SIG-M5 treated with dmso at 0.1 percent for 504 hours (cell line): ENCODE measurements at regions not wholly inside any gene's neighbourhood (a gene's known extent, or its start where the extent isn't known, plus 50 kb on each side); places are given as distances from the start of the nearest gene placed in this dataset.

Experiments used
- DNase-seq: peaks from one replicate; lab custom pipeline; 2025; ENCODE audit not compliant: unreplicated experiment; lab: John Stamatoyannopoulos, UW

DNA sequence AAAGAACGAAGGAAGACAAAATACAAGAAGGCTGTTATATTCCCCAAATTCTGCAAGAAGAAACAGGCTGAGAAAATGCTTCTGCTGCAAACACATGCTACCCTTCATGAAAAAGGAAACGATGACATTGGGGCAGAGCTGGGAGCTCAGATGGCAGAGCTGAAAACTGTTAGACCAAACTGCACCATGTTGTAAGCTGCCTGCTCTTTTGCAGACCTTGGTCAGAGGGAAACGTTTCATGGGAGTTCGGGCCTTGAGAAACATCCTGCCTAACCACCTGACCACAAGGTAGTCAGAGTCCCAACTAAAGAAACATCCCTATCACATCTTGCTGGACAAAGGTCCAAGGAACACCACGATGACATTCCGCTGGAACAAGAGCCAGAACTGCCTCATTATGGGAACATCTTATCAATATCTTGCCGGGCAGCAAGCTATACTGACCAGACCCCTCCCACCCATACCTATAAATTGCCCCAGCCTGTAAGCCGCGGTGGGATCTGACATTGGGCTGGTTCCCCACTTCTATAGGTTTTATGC, 110.7 kb upstream of the CTSC start:
- no peak for DNase-seq

DNA sequence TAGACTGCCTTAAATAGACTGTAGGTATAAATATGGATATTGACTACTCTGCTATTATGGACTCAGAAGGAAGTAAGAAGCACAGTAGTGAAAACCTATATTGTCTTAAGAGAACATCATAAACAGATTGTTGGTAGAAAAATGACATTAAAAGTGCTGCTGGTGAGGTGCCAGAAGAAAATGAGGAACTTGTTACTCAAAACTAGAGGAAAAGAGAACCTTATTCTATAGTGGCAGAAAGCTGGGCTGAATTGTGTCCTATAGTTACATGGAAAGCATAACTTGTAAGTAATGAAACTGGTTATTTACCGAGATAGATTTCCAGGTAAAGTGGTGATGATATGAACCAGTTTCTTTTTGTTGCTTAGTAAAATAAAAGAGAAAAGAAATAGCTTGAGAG, 109.7 kb upstream of the CTSC start:
- DNase-seq, result no peak

DNA sequence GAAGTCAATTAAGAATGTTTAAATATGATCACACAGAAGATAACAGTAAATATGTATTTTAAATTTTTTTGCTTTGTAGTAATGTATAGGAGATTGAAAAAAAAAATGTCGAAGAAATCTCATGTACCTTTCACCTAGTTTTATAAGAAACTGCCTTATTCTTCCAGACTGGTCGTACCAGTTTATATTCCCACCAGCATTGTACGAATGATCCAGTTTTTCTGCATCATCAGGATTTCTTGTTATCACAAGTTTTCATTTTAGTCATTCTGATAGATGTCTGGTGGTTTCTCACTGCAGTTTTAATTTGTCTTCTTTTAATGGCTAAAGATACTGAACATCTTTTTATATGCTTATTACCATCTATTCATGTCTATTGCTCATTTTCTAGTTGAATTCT, 101.8 kb upstream of the CTSC start:
- DNase-seq, result no peak

DNA sequence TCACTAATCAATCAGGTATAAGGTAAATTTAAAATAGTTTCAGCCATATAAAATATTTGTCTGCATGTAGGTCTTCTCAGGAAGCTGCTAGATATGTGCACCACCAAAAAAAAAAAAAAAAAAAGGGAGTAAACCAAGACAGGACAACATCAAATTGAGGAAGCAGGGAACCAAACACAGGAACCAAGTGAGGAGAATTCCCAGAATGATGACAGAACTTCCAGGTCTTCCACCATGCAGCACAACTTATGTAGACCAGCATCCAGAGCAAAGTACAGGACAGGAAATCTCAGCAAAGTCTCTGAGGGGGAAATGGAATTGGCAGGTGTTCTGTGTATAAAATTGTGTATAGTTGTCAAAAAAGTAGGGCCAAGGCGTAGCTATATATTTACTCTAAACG, 101.2 kb upstream of the CTSC start:
- DNase-seq, result no peak

DNA sequence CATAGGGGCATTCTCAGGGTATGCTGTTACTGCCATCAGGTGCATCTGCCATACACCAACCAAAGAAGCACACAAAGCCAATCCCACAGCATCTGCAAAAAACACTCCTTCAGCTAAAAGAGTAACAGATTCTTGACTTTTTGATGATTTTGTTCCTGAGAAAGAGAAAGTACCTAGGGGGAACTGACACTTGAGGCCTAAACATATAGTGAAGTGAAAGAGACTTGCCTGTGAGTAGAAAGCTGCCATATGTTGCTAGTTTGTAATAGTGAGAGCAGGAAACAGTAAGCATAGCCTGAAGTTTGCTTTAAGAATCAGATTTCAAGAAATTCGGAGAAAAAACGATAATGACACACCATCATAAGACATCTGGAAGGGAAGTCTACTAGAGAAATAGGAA, 97.9 kb upstream of the CTSC start:
- DNase-seq, result no peak

DNA sequence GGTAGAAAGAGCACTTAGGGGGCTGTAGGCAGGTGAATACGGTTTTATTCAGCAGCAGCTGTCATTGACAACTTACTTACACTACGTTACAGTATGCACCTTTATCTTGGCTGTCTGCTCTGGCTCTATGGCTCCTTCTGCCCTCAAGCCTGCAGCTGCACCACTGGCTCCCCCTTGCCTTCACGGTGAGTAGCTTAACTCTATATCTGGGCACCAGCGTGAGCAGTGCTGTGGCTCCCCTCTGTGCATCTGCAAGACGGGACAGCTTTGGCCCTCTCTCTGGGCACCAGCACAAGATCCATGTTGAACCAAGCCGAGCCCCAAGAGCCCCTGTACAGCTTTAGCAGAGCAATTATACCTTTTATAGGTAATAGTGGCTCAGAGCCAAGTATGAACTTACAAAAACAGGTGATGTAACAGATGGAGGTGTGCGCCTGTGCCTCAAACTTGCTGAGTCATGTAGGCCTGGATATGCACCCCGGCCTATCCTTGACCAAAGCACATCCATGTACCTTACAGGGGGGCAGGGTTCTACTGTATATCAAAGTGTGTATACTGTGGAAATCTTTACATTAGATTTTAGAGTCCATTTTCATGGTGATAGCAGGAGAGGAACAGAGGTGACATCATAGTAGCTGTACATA, 96.9 kb upstream of the CTSC start:
- DNase-seq, result no peak

DNA sequence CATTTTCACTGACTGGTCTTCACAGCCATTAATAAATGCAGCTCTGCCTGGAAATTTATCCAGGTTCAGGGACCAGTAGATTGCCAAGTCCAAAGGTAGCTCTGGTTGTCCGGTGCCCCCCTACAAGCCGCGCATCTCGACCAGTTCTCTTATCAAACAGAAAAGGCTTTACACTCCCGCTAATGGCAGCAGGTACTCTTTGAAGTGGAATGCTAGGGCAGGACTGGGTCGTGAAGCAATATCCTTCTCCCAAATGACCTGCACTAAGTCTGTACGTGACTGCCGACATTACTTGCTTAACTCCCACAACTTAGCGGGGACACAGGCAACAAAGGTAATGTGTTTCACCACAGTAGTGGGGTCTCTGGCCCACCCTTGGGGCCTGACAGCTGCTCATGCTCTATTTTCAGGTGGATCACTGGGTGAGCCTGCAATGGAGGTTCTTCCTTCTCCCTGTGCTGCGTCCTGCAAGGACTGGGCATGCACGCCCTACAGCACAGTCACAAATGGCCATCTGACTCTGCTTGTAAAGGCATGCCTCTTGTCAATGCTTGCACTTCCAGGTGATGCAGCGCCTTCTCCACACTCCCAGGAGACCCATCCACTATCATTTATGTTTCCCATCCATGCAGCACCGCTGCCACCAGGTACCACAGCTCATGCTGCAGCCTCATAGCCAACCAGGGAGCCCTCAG, 96.1 kb upstream of the CTSC start:
- no peak for DNase-seq

DNA sequence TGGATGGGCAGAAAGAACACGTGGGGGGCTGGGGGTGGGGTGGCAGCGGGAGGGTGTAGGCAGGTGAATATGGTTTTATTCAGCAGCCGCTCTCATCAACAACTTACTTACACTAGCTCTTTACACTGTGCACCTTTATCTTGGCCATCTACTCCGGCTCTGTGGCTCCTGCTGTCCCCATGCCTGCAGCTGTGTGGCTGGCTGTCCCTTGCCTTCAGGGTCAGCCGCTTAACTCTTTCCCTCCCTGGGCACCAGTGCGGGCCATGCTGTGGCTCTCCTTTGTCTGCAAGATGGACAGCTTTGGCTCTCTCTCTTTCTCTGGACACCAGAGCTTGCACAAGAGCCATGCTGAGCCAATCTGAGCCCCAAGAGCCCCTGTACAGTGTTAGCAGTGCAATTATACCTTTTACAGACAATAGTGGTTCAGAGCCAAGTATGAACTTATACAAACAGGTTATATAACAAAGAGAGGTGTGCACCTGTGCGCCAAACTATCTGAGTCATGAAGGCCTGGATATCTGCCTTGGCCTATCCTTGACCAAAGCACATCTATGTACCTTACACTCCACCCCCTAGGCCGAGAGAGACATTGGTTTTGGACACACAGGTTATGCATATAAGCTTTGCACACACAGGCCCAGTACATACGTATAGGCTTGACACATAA, 94.3 kb upstream of the CTSC start:
- no peak for DNase-seq

DNA sequence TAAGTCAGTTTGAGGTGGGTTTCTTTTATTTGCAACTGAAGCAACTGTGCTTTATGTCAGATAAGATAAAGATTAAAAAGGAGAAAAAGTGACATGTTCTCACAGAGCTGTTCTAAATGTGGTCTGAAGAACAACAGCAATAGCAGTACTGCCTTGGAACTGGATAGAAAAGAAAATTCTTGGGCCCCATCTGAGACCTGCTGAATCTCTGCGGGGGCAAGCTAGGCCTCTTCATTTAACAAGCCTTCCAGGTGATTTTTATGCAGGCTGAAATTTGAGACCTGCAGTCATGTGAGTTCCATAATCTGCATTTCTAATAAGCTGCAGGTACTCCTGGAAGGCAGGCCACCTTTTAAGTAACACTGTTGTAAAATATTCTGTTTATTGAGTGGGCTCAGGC, 91.4 kb upstream of the CTSC start:
- no peak for DNase-seq

DNA sequence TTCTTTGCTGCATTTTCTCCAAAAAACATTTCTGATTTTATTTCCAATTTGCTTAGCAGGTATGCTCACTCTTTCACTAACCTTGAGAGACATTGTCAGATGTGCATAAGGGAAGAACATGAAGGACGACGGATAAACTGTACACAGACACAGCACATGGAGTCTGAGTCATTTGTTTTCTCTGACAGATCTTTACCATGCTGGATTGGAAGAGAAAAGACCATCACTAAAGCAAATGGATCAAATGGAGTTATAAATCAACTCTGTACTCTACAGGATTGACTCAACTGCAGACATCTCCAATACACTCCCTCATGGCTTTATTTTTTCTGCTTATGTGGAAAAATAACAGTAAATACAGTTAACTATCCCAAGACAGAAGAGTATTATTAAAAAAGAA, 90.2 kb upstream of the CTSC start:
- no peak for DNase-seq

DNA sequence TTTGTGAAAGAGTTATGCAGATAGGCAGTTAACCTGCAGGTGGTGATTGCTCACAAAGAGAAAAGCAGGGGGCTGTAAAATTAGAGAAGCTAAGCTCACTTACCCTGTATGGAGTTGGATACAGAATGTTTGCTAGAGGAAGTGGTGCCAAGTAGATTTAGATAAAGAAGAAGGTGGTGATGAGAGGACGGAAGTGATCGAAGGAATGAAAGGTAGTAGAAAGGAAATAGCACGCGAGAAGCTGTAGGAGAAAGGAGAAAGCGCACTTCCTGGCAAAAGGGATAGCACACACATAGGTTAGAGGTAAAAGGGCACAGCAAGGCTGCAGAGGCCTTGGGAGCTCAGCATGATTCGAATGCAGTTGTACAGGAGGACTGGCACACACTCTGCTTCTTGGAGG, 87.3 kb upstream of the CTSC start:
- DNase-seq, result no peak

DNA sequence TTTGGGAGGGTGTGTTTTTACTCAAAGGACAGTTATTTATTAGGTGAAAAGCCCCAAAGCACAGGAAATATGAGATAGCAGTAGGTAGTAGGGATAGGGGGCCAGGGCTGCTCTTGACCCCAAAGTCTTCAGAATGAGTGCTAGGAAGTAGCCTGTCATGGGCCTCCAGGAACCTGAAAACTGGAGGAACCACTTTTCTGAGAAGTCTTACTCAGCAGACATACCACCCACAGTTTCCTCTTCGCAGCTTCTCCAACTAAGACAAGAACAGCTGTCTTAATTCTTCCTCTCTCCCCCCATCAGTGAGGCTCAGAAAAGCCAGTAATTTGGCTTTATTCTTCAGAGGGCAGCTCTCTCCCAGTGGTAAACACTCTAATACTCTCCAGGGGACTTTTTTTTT, 84.0 kb upstream of the CTSC start:
- DNase-seq, result peak; percentile 33

DNA sequence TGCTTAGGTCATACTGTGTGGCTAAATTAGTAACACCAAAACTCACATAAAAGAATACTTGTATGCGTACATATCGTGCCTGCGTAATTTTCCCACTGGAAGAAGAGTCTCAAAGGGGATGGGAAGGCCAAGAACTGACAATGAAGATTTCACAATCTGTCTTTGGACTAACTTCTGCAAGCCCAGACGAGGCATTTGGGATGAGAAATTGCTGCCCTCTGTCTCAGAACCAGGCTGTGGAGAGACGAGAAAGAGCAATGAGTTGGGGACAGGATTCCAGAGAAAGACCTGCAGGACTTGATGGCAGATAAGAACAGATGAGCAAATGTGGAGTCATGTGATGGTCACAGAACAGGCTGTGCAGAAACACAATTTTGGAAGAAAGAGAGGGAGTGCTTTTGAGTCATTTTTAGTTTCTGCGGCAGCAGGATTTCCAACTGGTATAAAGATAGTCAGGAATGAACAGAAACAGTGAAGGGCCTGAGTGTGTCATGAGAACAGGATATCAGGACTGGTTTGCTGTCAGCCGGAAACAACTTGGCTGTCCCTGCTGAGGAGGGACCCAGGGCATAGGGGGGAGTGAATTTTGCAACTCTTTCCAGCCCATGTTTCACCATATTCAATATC, 82.7 kb upstream of the CTSC start:
- peak; percentile 45 for DNase-seq

DNA sequence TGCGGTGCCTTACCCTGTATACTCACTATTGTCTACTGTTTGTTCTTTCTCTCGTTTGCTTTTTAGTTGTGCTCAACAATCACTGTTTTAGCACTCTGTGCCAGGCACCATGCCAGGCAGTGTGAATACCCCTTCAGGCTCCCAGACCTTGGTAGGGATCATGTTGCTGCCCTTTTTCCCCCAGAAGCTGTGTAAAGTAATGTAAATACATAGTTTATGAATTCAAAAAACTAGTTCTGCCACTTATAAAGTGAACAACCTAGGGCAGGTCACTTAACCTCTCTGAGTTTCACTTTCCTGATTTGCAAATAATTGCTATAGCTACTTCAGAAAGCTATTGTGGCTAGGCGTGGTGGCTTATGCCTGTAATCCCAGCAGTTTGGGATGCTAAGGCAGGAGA, 81.0 kb upstream of the CTSC start:
- no peak for DNase-seq

DNA sequence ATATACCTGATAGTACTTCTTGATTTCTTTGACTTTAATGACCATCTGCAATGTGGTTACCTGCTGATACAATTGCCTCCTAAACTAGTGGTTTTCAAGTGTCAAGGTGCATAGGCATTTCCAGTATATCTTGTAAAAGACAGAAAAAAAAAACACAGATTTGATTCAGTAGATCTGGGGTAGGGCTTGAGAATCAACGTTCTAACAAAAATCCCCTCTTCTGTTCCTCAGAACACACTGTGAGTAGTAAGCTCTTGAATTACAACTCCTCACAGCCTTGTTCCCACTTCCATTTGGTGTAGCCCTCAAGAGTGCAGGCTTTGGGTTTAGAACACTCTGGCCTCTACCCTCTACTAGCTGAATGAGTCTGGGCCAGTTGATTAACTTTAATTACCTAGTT, 78.0 kb upstream of the CTSC start:
- DNase-seq, result no peak

DNA sequence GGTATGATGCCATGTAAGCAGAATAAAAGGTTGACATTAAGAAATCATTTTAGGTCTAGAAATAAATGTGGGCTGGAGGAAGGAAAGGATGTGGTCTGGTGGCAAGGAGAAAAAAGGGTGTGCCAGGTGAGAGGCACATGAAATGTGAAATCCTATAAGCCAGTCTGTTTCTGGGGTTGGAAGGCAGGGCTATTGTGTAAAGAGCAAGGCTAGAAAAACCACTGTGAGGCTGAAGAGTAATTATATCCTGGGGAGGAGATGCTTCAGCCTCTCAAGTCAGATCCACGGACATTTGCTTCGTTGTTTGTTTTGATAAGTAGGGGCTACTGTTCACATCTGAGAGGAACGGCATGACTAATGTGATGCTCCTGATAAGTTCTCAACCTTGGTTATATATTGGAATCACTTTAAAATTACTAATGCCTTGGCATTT, 77.5 kb upstream of the CTSC start:
- DNase-seq, result no peak

DNA sequence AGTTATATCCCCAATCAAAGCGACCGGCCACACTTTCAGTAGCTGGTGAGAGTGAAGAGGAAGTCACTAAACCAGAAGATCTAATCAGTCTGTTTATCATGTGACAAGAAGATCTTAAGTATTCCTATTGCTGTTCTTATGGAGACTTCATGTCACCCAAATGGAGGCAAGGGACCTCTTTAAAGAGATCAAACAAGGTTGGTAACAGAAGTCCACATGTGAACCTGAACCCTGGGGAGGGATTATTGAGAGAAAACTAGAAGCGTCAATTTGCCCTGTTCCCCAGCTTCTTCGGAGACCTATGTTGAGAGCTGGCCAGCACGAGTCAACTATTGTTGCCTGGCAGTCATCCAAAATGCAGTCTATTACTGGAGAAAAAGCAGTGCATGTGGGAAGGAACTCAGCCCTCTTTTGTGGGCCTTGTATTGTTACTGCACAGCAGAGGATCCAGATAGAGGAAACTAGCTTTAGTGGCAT, 76.9 kb upstream of the CTSC start:
- DNase-seq, result no peak

DNA sequence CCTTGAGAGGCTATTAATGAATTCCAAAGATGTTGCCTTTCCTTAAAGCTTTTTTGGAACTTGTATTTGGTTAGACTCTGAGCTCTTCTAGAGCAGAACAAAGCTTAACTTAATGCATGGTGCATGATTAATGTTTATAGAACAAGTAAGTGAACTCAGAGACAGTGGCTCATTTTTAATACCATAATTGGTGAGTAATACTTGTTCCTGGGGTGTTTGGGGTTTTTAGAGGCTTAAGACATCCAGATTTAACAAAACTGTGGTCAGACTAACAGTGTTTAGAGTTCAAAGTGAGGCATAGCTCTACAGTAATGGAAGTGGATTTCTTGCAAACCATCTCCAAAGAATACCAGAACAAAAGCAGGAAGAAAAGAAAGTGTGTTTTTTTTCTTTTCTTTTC, 73.7 kb upstream of the CTSC start:
- no peak for DNase-seq

DNA sequence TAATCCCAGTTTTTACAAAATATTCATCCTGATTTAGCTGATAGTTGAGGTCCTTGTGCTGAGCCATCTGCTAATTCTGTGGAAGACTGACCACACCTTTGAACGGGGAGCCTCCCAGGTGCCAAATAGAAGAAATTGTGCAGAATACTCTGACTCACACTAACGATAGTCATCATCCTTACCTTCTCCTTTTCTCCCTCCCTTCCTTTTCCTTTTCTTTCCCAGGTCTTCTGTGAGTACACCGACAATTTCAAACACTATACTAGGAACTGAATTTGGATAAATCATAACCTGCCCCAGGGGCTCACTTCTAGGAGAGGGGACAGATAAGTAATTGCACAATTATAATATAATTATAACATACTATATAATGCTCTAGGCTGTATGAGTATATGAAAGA, 73.1 kb upstream of the CTSC start:
- no peak for DNase-seq

DNA sequence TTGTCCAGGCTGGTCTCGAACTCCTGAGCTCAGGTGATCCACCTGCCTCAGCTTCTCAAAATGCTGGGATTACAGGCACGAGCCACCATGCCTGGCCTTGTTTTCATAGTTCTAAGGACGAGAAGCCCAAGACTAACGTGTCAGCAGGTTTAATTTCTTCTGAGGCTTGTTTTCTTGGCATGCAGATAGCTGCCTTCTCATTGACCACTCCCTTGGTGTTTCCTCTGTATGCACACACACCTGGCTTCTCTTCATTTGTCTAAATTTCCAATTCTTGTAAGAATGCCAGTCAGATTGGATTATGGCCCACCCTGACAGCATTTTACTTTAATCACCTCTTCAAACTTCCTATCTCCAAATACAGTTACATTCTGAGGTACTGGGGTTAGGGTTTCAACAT, 72.5 kb upstream of the CTSC start:
- no peak for DNase-seq

DNA sequence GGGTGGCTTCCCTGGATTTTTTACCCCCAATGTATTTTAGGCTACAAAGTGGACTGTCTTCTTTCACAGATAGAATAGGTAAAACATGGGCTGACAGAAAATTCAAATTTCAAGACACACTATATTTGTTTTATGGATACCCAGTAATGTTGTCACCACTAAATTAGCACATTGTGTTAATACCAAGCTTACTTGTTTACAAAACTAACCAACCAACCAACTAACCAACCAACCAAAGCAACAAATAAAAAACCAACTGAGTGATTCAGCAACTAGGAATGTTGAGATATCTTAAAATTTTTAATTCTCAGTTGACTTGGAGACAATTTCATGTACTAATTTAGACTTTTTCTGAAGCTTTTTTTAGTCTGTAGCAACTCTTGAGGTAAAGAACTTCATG, 69.3 kb upstream of the CTSC start:
- DNase-seq, result no peak

DNA sequence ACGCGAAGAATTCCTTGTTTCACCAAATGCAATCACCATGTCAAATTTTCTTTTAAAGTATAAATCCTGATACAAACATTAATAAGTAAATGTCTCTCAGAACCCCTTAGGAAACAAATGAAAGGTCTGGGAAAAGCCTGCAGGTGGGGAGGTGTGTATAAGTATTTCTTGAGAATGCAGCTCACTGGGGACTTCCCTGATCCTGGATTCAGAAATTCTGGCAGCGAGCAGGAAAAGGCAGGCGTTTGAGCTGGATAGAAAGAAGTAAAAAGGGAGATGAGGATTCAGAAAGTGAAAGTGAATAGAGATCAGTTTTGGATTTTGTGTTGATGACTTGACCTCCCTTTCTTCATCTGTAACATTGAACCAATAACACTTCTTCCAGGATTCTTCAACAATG, 68.3 kb upstream of the CTSC start:
- no peak for DNase-seq
